Endothelial cell of umbilical vein (primary cell): ENCODE measurements at regions not wholly inside any gene's neighbourhood (a gene's known extent, or its start where the extent isn't known, plus 50 kb on each side); places are given as distances from the start of the nearest gene placed in this dataset.

Source experiments
- BruUV-seq: library from RNA; stranded (reverse); fragments of 400-500 nt; replicated peaks from 2 replicates; lab custom pipeline; 2021; lab: Mats Ljungman, UMichigan
- CTCF ChIA-PET: fragments of 300-600, 350-600 bp; sonication (Branson Sonifier 250); formaldehyde crosslinking; loops from one replicate; lab custom pipeline; 2021; ENCODE audit warnings: antibody characterized with exemption, inconsistent platforms; lab: Charles Lee
- POLR2A ChIA-PET: fragments of 300-600, 350-600 bp; sonication (Branson Sonifier 250); formaldehyde crosslinking; loops from one replicate; lab custom pipeline; 2021; ENCODE audit warnings: antibody characterized with exemption, inconsistent platforms; lab: Charles Lee
- DNase-seq: peaks from one replicate; pipeline ENCODE4 v3.0.0-alpha.2; 2011; ENCODE audit warnings: low read depth, low spot score
- FAIRE-seq: peaks from 2 replicates; lab custom pipeline; 2011; peaks lifted over from hg19 to GRCh38; lab: Jason Lieb, UNC
- H2AFZ ChIP-seq: 2 replicates; pipeline ENCODE4 v1.6.0; 2012; ENCODE audit warnings: low read depth, low read length, control low read depth, inconsistent platforms
- H3K27ac ChIP-seq: 2 replicates; pipeline ENCODE4 v1.5.1; 2011; ENCODE audit warnings: low read depth, mild to moderate bottlenecking, control low read depth, low read length, moderate library complexity; ENCODE audit not compliant: insufficient read depth
- H3K27me3 ChIP-seq, 2 experiments: 2 replicates each; pipeline versions ENCODE4 v1.6.0 to v1.6.1; 2011; ENCODE audit warnings: low read length in 2 of 2, mixed read lengths in 1 of 2; ENCODE audit not compliant: control insufficient read depth in 2 of 2, insufficient read depth in 2 of 2
- H3K36me3 ChIP-seq, 2 experiments: 2 replicates in 1 of 2; 3 replicates in 1 of 2; pipeline ENCODE4 v1.5.1; 2011; ENCODE audit warnings: low read length in 2 of 2, mild to moderate bottlenecking in 1 of 2, moderate library complexity in 1 of 2; ENCODE audit not compliant: control insufficient read depth in 2 of 2, insufficient read depth in 2 of 2; ENCODE audit errors: extremely low read depth in 1 of 2
- H3K4me1 ChIP-seq: 3 replicates; pipeline ENCODE4 v1.5.1; 2011; ENCODE audit warnings: mild to moderate bottlenecking, low read length; ENCODE audit not compliant: control insufficient read depth, insufficient read depth; ENCODE audit errors: extremely low read depth
- H3K4me2 ChIP-seq: 2 replicates; pipeline ENCODE4 v1.6.1; 2011; ENCODE audit warnings: low read length, control low read depth, mixed read lengths; ENCODE audit not compliant: insufficient read depth
- H3K4me3 ChIP-seq, 3 experiments: fragments of 200-600 bp in 1 of 3; sonication (generic), shearing (Covaris generic) in 1 of 3; replicated peaks in 1 of 3; 2 replicates each; pipeline ENCODE4 v1.5.1; 2011 to 2016; ENCODE audit warnings: control low read depth in 3 of 3, low read length in 3 of 3, mild to moderate bottlenecking in 2 of 3, inconsistent platforms in 1 of 3, low read depth in 1 of 3, moderate library complexity in 1 of 3; ENCODE audit not compliant: insufficient read depth in 1 of 3
- H3K79me2 ChIP-seq: 2 replicates; pipeline ENCODE4 v1.6.0; 2012; ENCODE audit warnings: low read length, inconsistent platforms; ENCODE audit not compliant: control insufficient read depth, insufficient read depth
- H3K9ac ChIP-seq: replicated peaks from 2 replicates; pipeline ENCODE3; 2011; ENCODE audit warnings: low read length, control low read depth; ENCODE audit not compliant: insufficient read depth; ENCODE audit errors: extremely low read depth
- H3K9me1 ChIP-seq: replicated peaks from 3 replicates; pipeline ENCODE4 v1.6.0; 2011; ENCODE audit warnings: mild to moderate bottlenecking, low read length; ENCODE audit not compliant: control insufficient read depth, insufficient read depth; ENCODE audit errors: extremely low read depth
- H3K9me3 ChIP-seq: replicated peaks from 2 replicates; pipeline ENCODE4 v1.5.1; 2012; ENCODE audit warnings: low read length, inconsistent platforms; ENCODE audit not compliant: control insufficient read depth, insufficient read depth
- H4K20me1 ChIP-seq: replicated peaks from 2 replicates; pipeline ENCODE3; 2011; ENCODE audit warnings: mild to moderate bottlenecking, low read length; ENCODE audit not compliant: control insufficient read depth, insufficient read depth; ENCODE audit errors: extremely low read depth
- EZH2 ChIP-seq: IDR thresholded peaks from 2 replicates; pipeline ENCODE4 v1.6.1; 2012; ENCODE audit warnings: borderline replicate concordance, low read depth, mild to moderate bottlenecking, moderate library complexity, low read length, inconsistent platforms; ENCODE audit not compliant: severe bottlenecking
- FOS ChIP-seq: IDR thresholded peaks from 2 replicates; pipeline ENCODE4 v1.6.1; 2011; ENCODE audit warnings: mild to moderate bottlenecking, low read length, moderate library complexity, borderline replicate concordance; ENCODE audit not compliant: insufficient read depth
- GATA2 ChIP-seq: IDR thresholded peaks from 2 replicates; pipeline ENCODE4 v1.7.0; 2011; ENCODE audit warnings: low read depth, mild to moderate bottlenecking, moderate library complexity, mixed read lengths, low read length; ENCODE audit not compliant: insufficient read length, insufficient read depth
- JUN ChIP-seq: IDR thresholded peaks from 2 replicates; pipeline ENCODE4 v1.6.1; 2011; ENCODE audit warnings: borderline replicate concordance, low read depth; ENCODE audit not compliant: insufficient read length, insufficient read depth
- MYC ChIP-seq: IDR thresholded peaks from one replicate; pipeline ENCODE4 v1.6.1; 2011; ENCODE audit warnings: mild to moderate bottlenecking, low read depth, low read length
- POLR2A ChIP-seq: IDR thresholded peaks from 2 replicates; pipeline ENCODE4 v1.6.1; 2012; ENCODE audit warnings: low read depth, mild to moderate bottlenecking, control low read depth, low read length
- POLR2AphosphoS5 ChIP-seq: IDR thresholded peaks from 2 replicates; pipeline ENCODE4 v1.6.1; 2012; ENCODE audit warnings: low read depth, mild to moderate bottlenecking, control low read depth, low read length, moderate library complexity; ENCODE audit not compliant: insufficient read depth
- dilution Hi-C: fragments of 300-500 bp; cut with MboI; formaldehyde crosslinking; loops from one replicate; pipeline ENCODE4 v1.15.0; 2019; ENCODE audit warnings: low sequenced_read_pairs; ENCODE audit not compliant: extremely low pct_ligation_motif_present
- intact Hi-C: fragments of 100-400 bp; cut with micrococcal nuclease; formaldehyde crosslinking; loops from one replicate; pipeline ENCODE4 v1.10.0; 2022
- TF ChIP-seq, protein P1 (sequence below), 2 donors: IDR thresholded peaks; 1 replicate in 1 of 2; 2 replicates in 1 of 2; pipeline ENCODE4 v1.5.1; 2011; ENCODE audit warnings: low read length in 2 of 2, mild to moderate bottlenecking in 2 of 2, moderate library complexity in 2 of 2, control low read depth in 1 of 2, inconsistent platforms in 1 of 2, low read depth in 1 of 2; ENCODE audit not compliant: insufficient read depth in 1 of 2; ENCODE audit errors: extremely low read depth in 1 of 2
- TF ChIP-seq, protein P2 (sequence below): IDR thresholded peaks from 2 replicates; pipeline ENCODE4 v1.6.1; 2011; ENCODE audit not compliant: insufficient read depth, insufficient read length

GRCh38 chr2:8260213-8260612, 421.6 kb upstream of the ID2 start:
- no TSS peak for BruUV-seq

More at GRCh38 chr2:8260213-8260612, 421.6 kb upstream of the ID2 start:
- ChIA-PET CTCF (no interaction called here), POLR2A (no interaction called here)
- no peaks in the 10 kb centered on the region for H4K20me1 ChIP-seq
- H2AFZ ChIP-seq = no peak overlapping the region
- FAIRE-seq = no peak
- no peaks in the 10 kb centered on the region for H3K36me3 ChIP-seq
- intact Hi-C loops = no loop called here
- H3K9ac ChIP-seq = no peak overlapping the region
- H3K9me3 ChIP-seq = no peaks in the 10 kb centered on the region
- no peak for TF ChIP-seq FOS
- TF ChIP-seq, protein P1, sequence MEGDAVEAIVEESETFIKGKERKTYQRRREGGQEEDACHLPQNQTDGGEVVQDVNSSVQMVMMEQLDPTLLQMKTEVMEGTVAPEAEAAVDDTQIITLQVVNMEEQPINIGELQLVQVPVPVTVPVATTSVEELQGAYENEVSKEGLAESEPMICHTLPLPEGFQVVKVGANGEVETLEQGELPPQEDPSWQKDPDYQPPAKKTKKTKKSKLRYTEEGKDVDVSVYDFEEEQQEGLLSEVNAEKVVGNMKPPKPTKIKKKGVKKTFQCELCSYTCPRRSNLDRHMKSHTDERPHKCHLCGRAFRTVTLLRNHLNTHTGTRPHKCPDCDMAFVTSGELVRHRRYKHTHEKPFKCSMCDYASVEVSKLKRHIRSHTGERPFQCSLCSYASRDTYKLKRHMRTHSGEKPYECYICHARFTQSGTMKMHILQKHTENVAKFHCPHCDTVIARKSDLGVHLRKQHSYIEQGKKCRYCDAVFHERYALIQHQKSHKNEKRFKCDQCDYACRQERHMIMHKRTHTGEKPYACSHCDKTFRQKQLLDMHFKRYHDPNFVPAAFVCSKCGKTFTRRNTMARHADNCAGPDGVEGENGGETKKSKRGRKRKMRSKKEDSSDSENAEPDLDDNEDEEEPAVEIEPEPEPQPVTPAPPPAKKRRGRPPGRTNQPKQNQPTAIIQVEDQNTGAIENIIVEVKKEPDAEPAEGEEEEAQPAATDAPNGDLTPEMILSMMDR (IDR thresholded peaks at IDR 0.05; ENCODE audit: extremely low read depth in 1 of 2, insufficient read depth in 1 of 2, low read depth in 1 of 2, low read length in 2 of 2) = no peak
- no peak for TF ChIP-seq EZH2
- TF ChIP-seq, protein P2, sequence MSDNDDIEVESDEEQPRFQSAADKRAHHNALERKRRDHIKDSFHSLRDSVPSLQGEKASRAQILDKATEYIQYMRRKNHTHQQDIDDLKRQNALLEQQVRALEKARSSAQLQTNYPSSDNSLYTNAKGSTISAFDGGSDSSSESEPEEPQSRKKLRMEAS = no peak
- TF ChIP-seq MYC = no peak
- no peak for TF ChIP-seq GATA2
- TF ChIP-seq JUN = no peak
- TF ChIP-seq POLR2AphosphoS5 = no peak
- no peak for TF ChIP-seq POLR2A
- H3K27ac ChIP-seq = no peak overlapping the region
- H3K27me3 ChIP-seq = no peaks in the 10 kb centered on the region
- H3K4me3 ChIP-seq = no peak overlapping the region
- H3K79me2 ChIP-seq = no peaks in the 10 kb centered on the region
- no peaks in the 10 kb centered on the region for H3K4me1 ChIP-seq
- H3K9me1 ChIP-seq = no peaks in the 10 kb centered on the region
- H3K4me2 ChIP-seq = no peak overlapping the region
- DNase-seq = no peak
- dilution Hi-C loops = no loop called here
